SU-DHL-6 (cell line): ENCODE measurements at regions not wholly inside any gene's neighbourhood (a gene's known extent, or its start where the extent isn't known, plus 50 kb on each side); places are given as distances from the start of the nearest gene placed in this dataset.

Source experiments
- H2AFZ ChIP-seq: fragments of 200-600 bp; sonication (generic); 2 replicates; pipeline ENCODE4 v1.6.1; 2014; ENCODE audit warnings: low read depth, mild to moderate bottlenecking, moderate library complexity, mixed read lengths, antibody characterized with exemption, low read length; ENCODE audit not compliant: severe bottlenecking
- H3F3A ChIP-seq: fragments of 200-600 bp; shearing (Covaris generic); 2 replicates; pipeline ENCODE4 v1.6.0; 2016; ENCODE audit warnings: antibody characterized with exemption, mild to moderate bottlenecking; ENCODE audit not compliant: insufficient read depth
- H3K27ac ChIP-seq: fragments of 200-600 bp; sonication (generic); 2 replicates; pipeline ENCODE4 v1.5.1; 2016; ENCODE audit warnings: low read depth, mild to moderate bottlenecking, low read length, moderate library complexity, mixed read lengths
- H3K27me3 ChIP-seq: fragments of 200-600 bp; sonication (generic), shearing (Covaris generic); 2 replicates; pipeline ENCODE4 v1.6.0; 2014; ENCODE audit warnings: mild to moderate bottlenecking, low read length
- H3K36me3 ChIP-seq: fragments of 200-600 bp; sonication (generic); 2 replicates; pipeline ENCODE4 v1.6.1; 2014; ENCODE audit warnings: mild to moderate bottlenecking, low read length, mixed read lengths
- H3K4me2 ChIP-seq: fragments of 300-600, 200-600 bp; shearing (Covaris generic), sonication (generic); 2 replicates; pipeline ENCODE4 v1.6.0; 2014; ENCODE audit warnings: low read length, low read depth, mild to moderate bottlenecking; ENCODE audit not compliant: poor library complexity, severe bottlenecking
- H3K4me3 ChIP-seq: fragments of 200-600 bp; sonication (generic); 2 replicates; pipeline ENCODE4 v1.5.1; 2014; ENCODE audit warnings: antibody characterized with exemption, low read length, mild to moderate bottlenecking, mixed read lengths; ENCODE audit not compliant: insufficient read depth, poor library complexity, severe bottlenecking
- H3K79me2 ChIP-seq: fragments of 200-600 bp; sonication (generic); 2 replicates; pipeline ENCODE4 v1.6.1; 2014; ENCODE audit warnings: mild to moderate bottlenecking, low read length, moderate library complexity; ENCODE audit not compliant: insufficient read depth
- H3K9ac ChIP-seq: fragments of 200-600 bp; sonication (generic); 2 replicates; pipeline ENCODE4 v1.7.0; 2014; ENCODE audit warnings: mild to moderate bottlenecking, low read length
- H3K9me2 ChIP-seq: fragments of 200-600 bp; sonication (generic); replicated peaks from 2 replicates; pipeline ENCODE4 v1.6.1; 2014; ENCODE audit warnings: low read length; ENCODE audit not compliant: insufficient read depth
- H3K9me3 ChIP-seq: fragments of 200-600 bp; sonication (generic); 2 replicates; pipeline ENCODE4 v1.6.1; 2014; ENCODE audit warnings: low read length, mixed read lengths; ENCODE audit not compliant: insufficient read depth
- H4K20me1 ChIP-seq: fragments of 200-600 bp; sonication (generic); 2 replicates; pipeline ENCODE4 v1.6.1; 2014; ENCODE audit warnings: low read depth, mild to moderate bottlenecking, antibody characterized with exemption, low read length, moderate library complexity, mixed read lengths
- EZH2phosphoT487 ChIP-seq: fragments of 200-600 bp; sonication (generic), shearing (Covaris generic); conservative IDR thresholded peaks from 2 replicates; pipeline ENCODE4 v1.6.1; 2018; ENCODE audit warnings: mild to moderate bottlenecking, antibody characterized with exemption, low read length, moderate library complexity, mixed read lengths
- TF ChIP-seq, protein P1 (sequence below): fragments of 200-600 bp; sonication (generic); IDR thresholded peaks from one replicate; pipeline ENCODE4 v1.5.1; 2017; ENCODE audit warnings: antibody characterized with exemption, mild to moderate bottlenecking, low read length, moderate library complexity; ENCODE audit not compliant: insufficient read depth, poor library complexity, severe bottlenecking

DNA sequence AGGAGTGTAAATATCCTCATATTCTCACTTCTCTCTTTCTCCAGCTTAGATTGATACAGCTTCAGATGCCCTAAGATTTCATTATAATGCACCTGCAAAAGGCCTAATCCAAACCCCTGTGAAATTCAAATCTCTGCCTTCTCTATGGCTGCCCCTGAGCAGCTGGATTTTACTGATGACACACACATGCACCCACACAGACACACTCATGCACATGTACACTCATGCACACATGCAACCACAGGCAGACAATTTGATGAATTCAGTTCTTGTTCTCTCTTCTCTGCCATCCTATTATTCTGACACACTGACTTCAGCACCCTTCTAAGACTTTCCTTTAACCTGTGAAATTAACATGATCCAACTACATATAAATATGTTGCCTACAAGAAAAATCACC, 563.2 kb downstream of the RNF144A start:
- Histone ChIP-seq H3K4me2 (no peak overlapping the region), H3F3A (no peaks in the 10 kb centered on the region), H3K9me2 (no peaks in the 10 kb centered on the region), H3K27me3 (no peaks in the 10 kb centered on the region), H3K9me3 (no peaks in the 10 kb centered on the region; the same call in 1 of the 2 replicates), H3K79me2 (no peaks in the 10 kb centered on the region), H3K36me3 (no peaks in the 10 kb centered on the region), H4K20me1 (no peaks in the 10 kb centered on the region), H3K27ac (no peak overlapping the region), H3K9ac (no peak overlapping the region), H2AFZ (no peak overlapping the region), H3K4me3 (no peak overlapping the region)
- TF ChIP-seq EZH2phosphoT487, result no peak
- TF ChIP-seq, protein P1, sequence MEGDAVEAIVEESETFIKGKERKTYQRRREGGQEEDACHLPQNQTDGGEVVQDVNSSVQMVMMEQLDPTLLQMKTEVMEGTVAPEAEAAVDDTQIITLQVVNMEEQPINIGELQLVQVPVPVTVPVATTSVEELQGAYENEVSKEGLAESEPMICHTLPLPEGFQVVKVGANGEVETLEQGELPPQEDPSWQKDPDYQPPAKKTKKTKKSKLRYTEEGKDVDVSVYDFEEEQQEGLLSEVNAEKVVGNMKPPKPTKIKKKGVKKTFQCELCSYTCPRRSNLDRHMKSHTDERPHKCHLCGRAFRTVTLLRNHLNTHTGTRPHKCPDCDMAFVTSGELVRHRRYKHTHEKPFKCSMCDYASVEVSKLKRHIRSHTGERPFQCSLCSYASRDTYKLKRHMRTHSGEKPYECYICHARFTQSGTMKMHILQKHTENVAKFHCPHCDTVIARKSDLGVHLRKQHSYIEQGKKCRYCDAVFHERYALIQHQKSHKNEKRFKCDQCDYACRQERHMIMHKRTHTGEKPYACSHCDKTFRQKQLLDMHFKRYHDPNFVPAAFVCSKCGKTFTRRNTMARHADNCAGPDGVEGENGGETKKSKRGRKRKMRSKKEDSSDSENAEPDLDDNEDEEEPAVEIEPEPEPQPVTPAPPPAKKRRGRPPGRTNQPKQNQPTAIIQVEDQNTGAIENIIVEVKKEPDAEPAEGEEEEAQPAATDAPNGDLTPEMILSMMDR, result no peak

DNA sequence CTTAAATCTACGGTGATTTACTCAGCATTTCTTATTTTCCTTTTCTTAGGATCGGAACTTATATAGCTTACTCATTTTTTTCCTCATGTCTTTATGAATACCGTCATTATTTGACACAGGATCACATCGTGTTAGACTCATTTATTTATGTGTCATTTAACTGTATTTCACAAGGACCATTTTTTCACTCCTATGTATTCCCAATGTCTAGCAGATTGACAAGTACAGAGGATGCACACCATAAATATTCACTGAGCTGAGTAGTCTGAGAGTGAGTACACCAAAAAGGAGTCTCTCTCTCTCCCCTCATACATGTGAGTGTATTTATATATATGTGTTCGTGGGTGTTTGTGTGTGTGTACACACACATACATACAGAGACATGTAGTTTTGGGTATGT, 573.5 kb downstream of the RNF144A start:
- no peak overlapping the region for H3K4me3 ChIP-seq
- H3K9ac ChIP-seq, result no peak overlapping the region
- H2AFZ ChIP-seq, result no peak overlapping the region
- no peaks in the 10 kb centered on the region for H3K27me3 ChIP-seq
- H3K4me2 ChIP-seq, result no peak overlapping the region
- no peaks in the 10 kb centered on the region for H4K20me1 ChIP-seq
- no peak for TF ChIP-seq EZH2phosphoT487
- TF ChIP-seq, protein P1, result no peak
- H3F3A ChIP-seq, result no peaks in the 10 kb centered on the region
- H3K9me3 ChIP-seq, result no peaks in the 10 kb centered on the region
- H3K9me2 ChIP-seq, result no peaks in the 10 kb centered on the region
- H3K36me3 ChIP-seq, result no peaks in the 10 kb centered on the region
- no peaks in the 10 kb centered on the region for H3K79me2 ChIP-seq
- H3K27ac ChIP-seq, result no peak overlapping the region

DNA sequence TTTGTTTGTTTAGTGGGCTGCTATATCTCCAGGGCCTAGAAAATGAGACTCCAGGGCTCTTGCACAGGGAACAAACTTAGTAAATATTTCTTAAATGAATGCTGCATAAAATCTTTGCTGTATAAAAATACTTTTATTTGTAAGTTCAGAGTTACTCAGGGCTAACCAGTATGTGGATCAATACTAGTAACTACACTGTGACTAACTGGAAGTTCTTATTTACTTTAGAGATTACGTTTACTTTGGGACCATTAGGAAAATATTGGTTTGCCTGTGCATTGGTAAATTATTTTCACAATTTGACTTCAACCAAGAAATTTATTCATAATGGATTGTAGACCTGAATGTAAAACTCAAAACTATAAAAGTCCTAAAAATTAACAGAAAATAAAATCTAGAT, 575.5 kb downstream of the RNF144A start:
- Histone ChIP-seq H3K4me2 (no peak overlapping the region), H3K9me3 (no peaks in the 10 kb centered on the region), H3K36me3 (no peaks in the 10 kb centered on the region), H3K9me2 (no peaks in the 10 kb centered on the region), H4K20me1 (no peaks in the 10 kb centered on the region), H3K27ac (no peak overlapping the region), H3K9ac (no peak overlapping the region), H3F3A (no peaks in the 10 kb centered on the region), H3K79me2 (no peaks in the 10 kb centered on the region), H2AFZ (no peak overlapping the region), H3K4me3 (no peak overlapping the region), H3K27me3 (no peaks in the 10 kb centered on the region)
- no peak for TF ChIP-seq EZH2phosphoT487
- TF ChIP-seq, protein P1, result no peak
